Retina (tissue), 1 donor: ENCODE measurements at regions not wholly inside any gene's neighbourhood (a gene's known extent, or its start where the extent isn't known, plus 50 kb on each side); places are given as distances from the start of the nearest gene placed in this dataset.

Experiments used
- DNase-seq: peaks from one replicate; pipeline ENCODE4 v3.0.0-alpha.2; 2016

GRCh38 chr11:71307811-71308645, 55.7 kb upstream of the SHANK2 start:
- no peak for DNase-seq

DNA sequence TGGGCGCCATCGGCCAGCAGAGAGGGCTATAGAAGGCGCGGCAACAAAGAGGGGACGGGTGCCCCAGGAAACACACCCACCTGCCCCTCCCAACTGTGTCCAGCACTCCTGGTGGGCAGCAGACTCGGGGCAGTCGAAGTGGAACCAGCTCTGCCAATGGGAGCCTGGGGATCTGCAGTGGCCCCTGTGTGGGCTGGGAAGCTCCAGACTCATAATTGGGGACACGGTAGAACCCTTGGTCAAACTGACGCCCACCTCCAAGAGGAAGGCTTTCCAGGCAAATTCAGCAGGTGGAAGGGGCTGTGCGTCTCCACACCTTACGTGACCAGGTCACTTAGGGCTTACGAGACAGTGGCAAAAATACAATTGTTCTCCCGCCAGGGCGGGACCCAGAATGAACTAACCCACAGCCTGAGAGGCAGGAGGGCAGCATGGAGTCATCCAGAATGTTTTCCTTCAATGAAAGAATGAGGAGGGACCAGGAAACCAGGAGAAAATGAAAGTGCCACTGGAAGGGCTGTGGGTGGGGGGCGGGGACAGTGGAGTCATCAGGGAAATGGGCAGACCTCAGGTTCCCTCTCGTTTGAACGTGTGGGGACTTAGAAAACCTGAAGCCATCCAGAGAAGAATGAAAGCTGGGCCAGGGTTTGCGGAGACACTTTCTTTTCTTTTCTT, 53.2 kb upstream of the SHANK2 start:
- DNase-seq: no peak

- no peak for DNase-seq
These were observed 52.7 kb upstream of the SHANK2 start for GRCh38 chr11:71305041-71305440.

GRCh38 chr11:71304491-71304890, 52.1 kb upstream of the SHANK2 start:
- DNase-seq: no peak

DNA sequence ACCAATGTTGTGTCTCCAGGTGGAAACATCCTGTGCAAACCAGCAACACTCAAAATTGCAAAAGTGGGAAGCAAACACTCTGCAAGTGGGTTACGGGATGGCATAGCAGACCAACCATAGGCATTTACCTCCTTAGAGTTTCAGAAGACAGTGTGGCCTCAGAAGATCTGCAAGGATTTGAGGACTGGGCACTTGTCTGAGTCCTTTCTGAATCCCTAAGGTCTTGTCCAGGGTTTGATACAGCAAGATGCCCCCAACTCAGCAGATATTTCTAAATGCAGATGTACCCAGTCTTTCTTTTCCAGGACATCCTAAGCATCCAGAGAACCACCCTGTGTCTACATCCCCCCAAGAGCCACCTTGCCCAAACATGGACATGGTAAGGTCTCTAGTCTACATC, 51.7 kb upstream of the SHANK2 start:
- no peak for DNase-seq

DNA sequence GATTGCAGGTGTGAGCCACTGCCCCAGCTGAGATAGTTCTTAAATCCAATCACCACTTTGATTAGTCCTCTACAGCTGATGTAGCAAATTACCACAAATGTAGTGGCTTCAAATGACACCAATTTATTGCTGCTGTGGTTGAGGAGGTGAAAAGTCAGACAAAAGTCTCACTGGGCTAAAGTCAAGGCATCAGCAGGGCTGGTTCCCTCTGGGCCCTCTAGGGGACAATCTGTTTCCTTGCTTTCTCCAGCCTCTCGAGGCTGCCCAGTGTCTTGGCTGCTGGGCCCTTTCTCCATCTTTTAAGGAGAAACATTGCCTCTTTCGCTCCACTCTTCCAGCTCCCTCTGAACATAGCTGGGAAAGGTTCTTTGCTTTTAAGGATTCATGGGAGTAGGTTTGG, 50.5 kb upstream of the SHANK2 start:
- no peak for DNase-seq

- DNase-seq: no peak
These were observed 50.1 kb upstream of the SHANK2 start for GRCh38 chr11:71302534-71302909.
